Activated naive CD4-positive, alpha-beta T cell treated with anti-CD3 and anti-CD28 coated beads, Interleukin-2, amount 50 U/mL, for 72 hours (primary cell): ENCODE measurements at regions not wholly inside any gene's neighbourhood (a gene's known extent, or its start where the extent isn't known, plus 50 kb on each side); places are given as distances from the start of the nearest gene placed in this dataset.

Experiments
- ATAC-seq, 2 donors: fragments of 150-1000 bp; cut with Tn5 transposase; 2 replicates each; pipeline ENCODE4 v1.10.0; 2021; ENCODE audit warnings: mild to moderate bottlenecking in 2 of 2, moderate library complexity in 2 of 2
- DNase-seq, 2 donors: peaks; one replicate each; pipeline ENCODE4 v3.0.0; 2021 to 2022; ENCODE audit warnings: low spot score in 2 of 2
- H3K27ac Mint-ChIP-seq, 2 donors: one replicate each; pipeline ENCODE4 v1.8.0; 2022; ENCODE audit warnings: mild to moderate bottlenecking in 2 of 2, mixed read lengths in 2 of 2
- H3K36me3 Mint-ChIP-seq, 2 donors: one replicate each; pipeline ENCODE4 v1.8.0; 2022; ENCODE audit warnings: mixed read lengths in 2 of 2
- H3K9me3 Mint-ChIP-seq, 2 donors: one replicate each; pipeline ENCODE4 v1.8.0; 2022; ENCODE audit warnings: mixed read lengths in 2 of 2

DNA sequence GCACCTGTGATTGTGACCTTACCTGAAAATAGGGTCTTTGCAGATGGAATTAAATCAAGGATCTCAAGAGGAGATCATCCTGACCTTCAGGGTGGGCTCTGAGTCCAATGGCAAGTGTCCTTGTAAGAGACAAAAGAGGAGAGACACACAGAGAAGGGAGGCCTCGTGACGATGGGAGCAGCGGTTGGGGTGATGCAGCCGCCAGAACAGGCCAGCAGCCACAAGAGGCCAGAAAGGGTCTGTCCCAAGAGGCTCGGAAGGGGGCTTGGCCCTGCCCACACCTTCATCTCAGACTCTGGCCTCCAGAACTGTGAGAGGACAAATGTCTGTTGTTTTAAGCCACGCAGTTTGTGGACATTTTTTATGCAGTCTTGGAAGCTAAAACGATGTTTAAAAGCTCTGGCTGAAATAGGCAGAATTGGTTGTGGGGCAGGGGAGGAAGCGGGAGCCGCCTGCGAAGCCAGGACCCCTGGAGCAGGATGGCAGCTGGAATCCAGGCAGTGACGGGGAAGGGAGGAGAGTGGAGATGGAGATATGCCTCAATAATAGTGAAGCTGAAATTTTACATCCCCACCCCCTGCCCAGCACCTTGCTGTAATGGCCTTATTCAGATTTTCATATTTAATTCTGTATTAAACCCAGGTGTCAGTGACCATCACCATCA lies 216.4 kb downstream of the ANKRD60 start:
- Mint-ChIP-seq H3K9me3 (no peaks in the 10 kb centered on the region), H3K36me3 (no peaks in the 10 kb centered on the region), H3K27ac (no peak overlapping the region)
- no peak for ATAC-seq
- DNase-seq = no peak

DNA sequence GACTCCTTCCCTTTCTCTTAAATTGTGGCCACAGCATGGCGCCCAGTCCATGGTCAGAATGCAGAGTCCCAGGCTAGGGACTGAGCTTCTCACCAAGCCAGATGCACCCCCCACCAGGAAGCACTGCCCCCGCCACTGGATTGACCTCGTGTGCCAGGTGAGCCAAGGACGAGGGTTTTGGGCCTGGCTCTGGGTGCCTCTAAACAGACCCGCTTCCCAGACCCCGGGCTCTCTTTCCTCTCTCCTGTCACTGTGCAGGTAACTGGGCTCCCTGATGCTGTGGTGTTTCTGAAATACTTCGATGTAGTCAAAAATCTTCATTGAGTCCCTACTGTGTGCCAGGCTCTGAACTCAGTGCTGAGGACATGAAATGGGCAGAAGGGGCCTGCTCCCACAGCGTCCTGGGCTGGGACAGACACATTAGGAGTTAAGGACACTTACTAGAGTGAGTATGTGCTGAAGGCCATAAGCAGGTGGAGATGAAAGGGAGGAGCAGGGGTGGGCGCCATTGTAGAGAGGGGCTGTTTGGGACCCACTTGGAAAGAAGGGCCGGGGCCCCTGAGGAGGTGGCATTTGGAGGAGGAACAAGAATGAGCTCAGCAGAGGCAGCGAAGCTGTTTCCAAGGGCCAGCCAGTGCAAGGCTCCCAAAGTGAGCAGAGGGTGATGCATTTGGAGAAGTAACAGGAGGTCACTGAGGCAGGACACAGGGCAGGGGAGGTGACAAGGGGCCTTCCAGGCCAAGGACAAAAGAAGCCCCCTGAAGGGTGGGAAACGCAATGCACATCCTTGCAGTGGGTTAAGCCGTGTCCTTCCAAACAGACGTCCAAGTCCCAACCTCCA lies 217.1 kb downstream of the ANKRD60 start:
- ATAC-seq (no peak), DNase-seq (no peak)
- no peaks in the 10 kb centered on the region for H3K9me3 Mint-ChIP-seq
- H3K27ac Mint-ChIP-seq = no peak overlapping the region
- H3K36me3 Mint-ChIP-seq = no peaks in the 10 kb centered on the region

DNA sequence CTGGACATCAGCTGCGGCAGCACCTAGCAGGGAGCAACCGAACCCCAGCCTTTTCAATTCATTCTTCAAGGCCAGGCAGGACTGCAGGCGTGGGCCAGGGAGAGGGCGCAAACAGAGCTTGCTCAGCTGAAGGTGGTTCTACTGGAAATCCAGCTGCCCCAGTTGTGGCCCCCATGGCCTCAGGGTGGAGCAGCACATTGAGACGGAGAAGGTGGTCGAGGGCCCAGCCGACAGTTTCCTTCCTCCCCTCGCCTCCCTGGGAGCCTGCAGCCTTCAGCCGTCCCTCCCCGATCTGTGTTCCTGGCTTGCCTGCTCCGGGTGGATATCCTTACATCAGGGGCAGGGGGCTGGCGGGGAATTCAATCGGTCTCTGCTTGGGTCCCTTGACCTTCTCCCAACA lies 217.8 kb downstream of the ANKRD60 start:
- no peak for ATAC-seq
- Mint-ChIP-seq H3K36me3 (no peaks in the 10 kb centered on the region), H3K27ac (no peak overlapping the region), H3K9me3 (no peaks in the 10 kb centered on the region)
- no peak for DNase-seq

DNA sequence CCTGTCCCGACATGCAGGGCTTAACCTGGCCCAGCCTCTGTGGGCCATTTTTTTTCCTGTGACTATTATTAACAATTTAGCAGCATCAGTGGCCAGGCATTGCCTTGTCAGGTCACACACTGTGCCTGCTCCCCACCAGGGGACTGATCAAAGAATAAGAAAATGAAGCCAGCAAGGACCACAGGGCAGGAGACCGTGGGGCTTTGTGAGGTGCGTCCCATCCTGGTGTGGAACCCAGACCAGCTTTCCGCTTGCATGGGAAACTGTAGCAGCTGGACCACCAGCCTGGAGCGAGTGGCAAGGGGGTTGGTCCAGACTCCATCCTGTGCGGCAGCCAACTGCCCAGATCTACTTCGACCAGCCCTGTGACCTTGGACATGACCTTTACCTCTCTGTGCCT lies 218.3 kb downstream of the ANKRD60 start:
- no peak for DNase-seq
- no peak overlapping the region for H3K27ac Mint-ChIP-seq
- no peaks in the 10 kb centered on the region for H3K9me3 Mint-ChIP-seq
- no peak for ATAC-seq
- H3K36me3 Mint-ChIP-seq = no peaks in the 10 kb centered on the region

DNA sequence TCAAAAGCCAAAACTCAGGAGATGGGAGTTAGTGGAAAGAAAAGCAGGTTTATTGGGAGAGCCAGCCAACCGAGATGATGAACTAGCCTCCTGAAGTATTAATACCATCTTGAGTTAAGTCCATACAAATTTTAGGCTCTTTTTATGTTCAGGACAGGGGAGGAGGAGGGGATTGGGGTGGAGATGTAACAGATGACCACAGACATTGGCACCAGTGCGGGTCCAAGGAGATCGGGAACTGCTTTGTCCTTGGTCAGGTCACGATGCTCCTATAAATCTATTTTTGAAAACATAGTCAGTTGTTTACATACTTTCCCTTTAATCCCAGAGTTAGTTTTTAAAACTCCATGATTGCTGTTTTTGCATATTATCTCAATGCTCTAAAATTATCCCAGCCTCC lies 219.6 kb downstream of the ANKRD60 start:
- Mint-ChIP-seq H3K36me3 (no peaks in the 10 kb centered on the region), H3K27ac (no peak overlapping the region), H3K9me3 (no peaks in the 10 kb centered on the region)
- ATAC-seq = no peak
- DNase-seq = no peak

DNA sequence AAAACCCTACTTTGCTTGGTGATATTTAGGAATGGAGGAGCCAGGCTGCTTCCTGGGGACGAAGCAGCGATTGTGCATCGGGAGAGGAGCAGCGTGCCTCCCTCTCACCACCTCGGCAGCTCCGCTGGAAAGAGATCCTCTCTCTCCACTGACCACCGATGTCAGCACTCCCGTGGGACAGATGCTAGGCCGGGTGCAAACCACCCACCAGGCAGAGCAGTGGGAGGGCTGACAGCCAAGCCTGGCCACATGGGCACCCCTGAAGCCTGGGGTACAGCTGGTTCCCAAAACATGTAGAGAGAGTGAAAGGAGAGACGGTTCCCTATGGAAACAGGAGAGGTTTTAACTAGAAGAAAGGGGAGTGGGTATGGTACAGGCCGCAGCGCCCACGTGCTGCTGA lies 220.0 kb downstream of the ANKRD60 start:
- no peaks in the 10 kb centered on the region for H3K9me3 Mint-ChIP-seq
- no peak for ATAC-seq

DNA sequence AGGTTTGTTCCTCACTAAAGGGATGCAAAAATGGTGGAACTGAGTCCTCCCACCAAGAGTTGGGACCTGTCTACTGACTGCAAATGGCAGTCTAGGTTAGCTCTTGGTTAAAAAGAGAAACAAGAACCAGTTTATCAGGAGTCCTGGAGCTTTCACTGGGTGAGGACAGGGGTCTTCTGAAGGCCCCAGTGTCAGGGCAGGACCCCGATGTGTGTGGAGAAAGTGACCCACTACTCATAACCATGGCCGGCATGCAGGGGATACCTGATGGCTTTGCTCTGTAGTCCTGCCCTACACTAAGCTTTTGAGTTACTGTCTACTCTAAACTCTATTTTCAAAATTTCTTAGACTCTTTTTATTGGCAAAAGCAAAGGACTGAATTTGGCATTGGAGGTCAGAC lies 220.5 kb downstream of the ANKRD60 start:
- Mint-ChIP-seq H3K27ac (no peak overlapping the region), H3K36me3 (no peaks in the 10 kb centered on the region), H3K9me3 (no peaks in the 10 kb centered on the region)
- ATAC-seq (no peak), DNase-seq (no peak)

More for the DNA sequence above, 220.0 kb downstream of the ANKRD60 start:
- DNase-seq = no peak
- no peaks in the 10 kb centered on the region for H3K36me3 Mint-ChIP-seq
- no peak overlapping the region for H3K27ac Mint-ChIP-seq

DNA sequence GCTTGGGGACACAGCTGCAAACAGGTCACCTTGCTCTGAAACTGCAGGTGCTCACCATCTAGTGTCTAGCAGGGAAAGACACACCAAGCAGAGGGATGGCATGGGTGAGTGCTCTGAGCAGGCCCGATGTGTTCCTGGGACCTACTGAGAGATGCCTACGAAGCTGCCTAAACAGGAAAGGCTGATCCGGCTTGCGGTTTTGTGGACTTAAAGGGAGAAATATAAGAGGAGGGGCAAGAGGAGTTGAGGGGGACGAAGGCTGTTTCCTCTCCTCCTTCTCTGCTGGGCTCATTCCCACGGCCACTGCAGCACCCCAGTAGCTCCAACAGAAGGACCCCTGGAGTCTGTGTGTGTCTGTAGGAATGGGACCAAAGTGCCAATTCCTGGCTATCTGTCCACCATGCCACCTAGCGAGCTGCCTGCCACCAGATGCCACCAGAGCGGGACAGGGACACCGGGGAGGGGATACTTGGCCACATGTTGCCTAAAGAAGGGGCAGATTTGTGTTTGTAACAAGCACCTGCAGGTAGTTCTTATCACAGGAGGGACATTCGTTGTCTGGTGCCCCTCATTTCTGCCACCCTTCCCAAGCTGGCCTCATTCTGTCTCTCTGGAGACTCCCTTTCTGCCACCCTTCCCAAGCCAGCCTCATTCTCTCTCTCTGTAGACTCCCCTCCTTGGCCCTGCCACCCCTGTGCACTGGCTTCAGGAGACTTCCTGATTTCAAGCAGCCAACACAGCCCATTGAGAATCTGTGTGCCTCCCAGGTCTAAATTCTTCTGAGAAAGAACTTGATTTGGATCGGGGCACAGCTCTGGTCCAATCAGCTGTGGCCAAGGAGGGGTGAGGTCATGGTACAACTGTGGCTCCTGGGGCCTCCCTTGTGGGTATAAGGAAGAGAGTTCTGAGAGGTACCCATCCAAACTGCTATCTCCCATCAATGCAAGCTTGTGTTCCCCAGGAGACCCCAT lies 221.8 kb downstream of the ANKRD60 start:
- no peak overlapping the region for H3K27ac Mint-ChIP-seq
- H3K9me3 Mint-ChIP-seq = no peaks in the 10 kb centered on the region
- no peaks in the 10 kb centered on the region for H3K36me3 Mint-ChIP-seq
- ATAC-seq (no peak), DNase-seq (no peak)

DNA sequence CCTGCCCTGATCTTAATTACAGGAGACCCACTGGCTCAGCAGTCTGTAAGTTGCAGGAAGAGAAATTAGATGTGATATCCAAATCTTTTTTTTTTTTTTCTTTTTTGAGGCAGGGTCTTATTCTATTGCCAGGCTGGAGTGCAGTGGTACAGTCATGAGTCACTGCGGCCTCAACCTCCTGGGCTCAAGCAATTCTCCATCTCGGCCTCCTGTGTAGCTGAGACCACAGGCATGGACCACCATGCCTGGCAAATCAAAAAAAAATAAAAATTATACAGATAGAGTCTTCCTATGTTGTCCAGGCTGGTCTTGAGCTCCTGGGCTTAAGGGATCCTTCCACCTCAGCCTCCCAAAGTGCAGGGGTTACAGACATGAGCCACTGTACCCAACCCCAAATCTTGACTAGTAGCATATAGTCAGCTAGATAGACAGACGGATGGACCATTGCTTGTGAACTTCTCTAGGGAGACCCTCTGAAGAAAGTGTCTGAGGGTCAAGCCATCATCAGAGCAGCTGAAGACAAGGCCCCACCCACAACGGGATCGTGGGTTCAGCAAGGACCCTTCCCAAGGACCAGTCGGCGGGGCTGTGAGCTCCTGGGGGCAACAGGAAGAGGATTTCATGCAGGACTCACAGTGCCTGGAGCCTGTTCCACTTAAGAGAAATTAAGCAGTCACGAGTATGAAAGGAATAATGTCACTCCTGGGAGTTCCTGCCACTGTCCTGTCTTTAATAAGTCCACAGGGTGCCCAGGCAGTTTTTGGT lies 222.7 kb downstream of the ANKRD60 start:
- Mint-ChIP-seq H3K27ac (no peak overlapping the region), H3K36me3 (no peaks in the 10 kb centered on the region), H3K9me3 (no peaks in the 10 kb centered on the region)
- DNase-seq = no peak
- ATAC-seq = no peak

DNA sequence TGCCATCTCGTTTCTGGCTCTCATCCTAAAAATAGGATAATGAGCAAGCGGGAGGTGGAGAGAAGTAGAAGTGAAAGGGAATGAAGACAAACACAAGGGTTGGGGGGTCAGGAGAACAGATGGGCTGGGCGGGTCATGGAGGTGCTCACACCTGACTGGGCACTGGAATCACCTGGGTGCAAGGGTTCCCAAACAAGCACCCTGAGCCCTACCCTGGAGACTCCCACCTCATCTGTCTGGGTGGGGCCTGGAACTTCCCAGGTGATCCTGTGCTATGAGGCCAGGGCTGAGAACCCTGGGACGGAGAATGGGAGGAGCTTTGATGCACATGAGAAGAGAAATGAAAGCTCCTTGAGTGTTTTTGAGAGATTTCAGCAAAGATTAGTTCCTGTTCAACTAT lies 223.6 kb downstream of the ANKRD60 start:
- no peak overlapping the region for H3K27ac Mint-ChIP-seq
- no peaks in the 10 kb centered on the region for H3K9me3 Mint-ChIP-seq
- no peaks in the 10 kb centered on the region for H3K36me3 Mint-ChIP-seq
- no peak for DNase-seq
- no peak for ATAC-seq

DNA sequence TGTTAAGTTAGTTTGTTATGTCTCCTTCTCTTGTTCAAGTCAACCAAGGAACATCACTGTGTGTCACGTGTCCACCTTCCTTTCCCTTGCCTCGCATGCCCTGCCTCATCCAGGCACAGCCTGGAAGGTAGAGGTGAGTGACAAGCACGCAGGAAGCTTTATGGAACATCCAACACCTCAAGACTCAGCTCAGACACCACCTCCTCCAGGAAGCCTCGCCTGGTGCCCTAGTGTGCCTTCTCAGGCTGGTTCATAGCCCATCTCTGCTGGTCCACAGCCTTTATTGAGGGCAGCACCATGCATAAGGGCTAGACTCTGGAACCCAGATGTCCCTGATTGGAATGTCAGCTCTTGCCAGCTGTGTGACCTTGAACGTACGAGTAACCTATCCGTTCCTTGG lies 224.3 kb downstream of the ANKRD60 start:
- Mint-ChIP-seq H3K9me3 (no peaks in the 10 kb centered on the region), H3K27ac (no peak overlapping the region), H3K36me3 (no peaks in the 10 kb centered on the region)
- no peak for DNase-seq
- ATAC-seq = no peak

DNA sequence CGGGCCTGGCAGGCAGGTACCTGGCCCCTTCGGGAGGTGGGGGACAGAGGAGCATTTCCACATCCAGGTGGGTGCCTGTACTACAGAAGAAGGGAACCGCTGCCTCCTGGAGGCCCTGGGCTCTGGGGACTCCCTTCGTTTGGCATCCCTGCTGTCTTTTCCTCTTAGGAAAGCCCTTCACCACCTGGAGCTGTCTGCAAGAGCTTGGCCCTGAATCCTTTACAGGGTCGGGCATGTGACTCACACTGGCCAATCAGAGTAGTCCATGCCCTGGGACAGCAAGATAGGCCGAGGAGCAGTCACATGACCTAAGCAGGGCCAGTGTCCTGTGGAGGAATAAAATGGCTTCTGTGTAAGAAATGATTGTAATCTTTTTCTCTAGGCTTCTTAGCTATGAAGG lies 224.9 kb downstream of the ANKRD60 start:
- no peak overlapping the region for H3K27ac Mint-ChIP-seq
- H3K36me3 Mint-ChIP-seq = no peaks in the 10 kb centered on the region
- no peak for DNase-seq
- no peaks in the 10 kb centered on the region for H3K9me3 Mint-ChIP-seq
- ATAC-seq = no peak

DNA sequence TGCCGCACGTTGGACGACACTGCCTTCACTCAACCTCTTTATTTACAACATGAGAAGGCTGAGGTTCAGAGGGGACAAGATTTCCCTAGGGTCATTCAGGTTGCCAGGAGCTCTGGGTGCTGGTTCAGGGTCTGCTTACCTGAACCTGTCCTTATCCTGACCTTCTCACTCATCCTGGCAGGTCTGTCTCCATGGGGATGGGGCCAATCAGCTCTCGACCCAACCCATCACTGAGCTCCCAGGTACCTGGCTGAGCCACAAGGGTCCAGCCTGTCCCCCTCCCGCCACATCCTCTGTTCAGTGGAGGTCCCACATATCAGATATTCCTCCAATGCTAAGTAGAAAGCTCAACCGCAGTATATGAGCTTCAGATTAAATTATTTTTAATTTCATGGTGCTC lies 225.6 kb downstream of the ANKRD60 start:
- no peak for DNase-seq
- no peak for ATAC-seq
- Mint-ChIP-seq H3K27ac (no peak overlapping the region), H3K9me3 (no peaks in the 10 kb centered on the region), H3K36me3 (no peaks in the 10 kb centered on the region)

DNA sequence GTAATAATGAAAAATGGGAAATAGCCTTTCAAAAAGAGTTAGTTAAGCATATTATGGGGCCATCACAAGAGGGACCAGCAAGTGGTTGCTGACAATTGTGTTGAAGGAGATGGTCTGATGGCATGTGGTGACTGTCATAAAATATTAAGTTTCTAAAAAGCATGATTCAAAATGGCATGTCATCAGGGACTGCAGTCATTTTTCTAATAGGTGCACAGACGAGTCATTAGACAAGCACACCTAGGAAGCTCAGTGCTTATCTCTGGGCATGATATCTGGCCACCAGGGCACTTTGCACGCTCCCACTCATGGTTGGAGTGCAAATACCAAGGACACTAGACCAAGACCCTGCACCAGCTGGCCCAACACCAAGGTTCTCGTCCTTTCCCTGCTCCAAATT lies 226.5 kb downstream of the ANKRD60 start:
- Mint-ChIP-seq H3K9me3 (no peaks in the 10 kb centered on the region), H3K27ac (no peak overlapping the region), H3K36me3 (no peaks in the 10 kb centered on the region)
- ATAC-seq (no peak), DNase-seq (no peak)

DNA sequence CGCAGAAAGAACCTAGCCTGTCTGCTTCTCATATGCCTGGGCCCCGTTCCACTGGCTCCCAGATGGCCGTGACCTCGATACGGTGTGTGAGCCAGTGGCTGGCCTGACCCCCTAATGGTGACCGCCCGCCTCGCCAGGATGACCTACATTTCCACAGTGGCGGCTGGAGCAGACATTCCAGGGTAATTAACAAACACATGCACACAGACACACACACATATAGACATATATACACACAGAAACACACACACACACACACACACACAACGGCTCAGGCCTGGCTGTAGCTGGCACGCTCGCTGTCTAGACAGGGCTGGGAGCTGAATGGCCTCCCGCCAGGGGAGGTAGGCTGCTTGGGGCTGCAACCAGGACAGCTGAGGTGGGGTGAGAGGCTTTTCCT lies 227.1 kb downstream of the ANKRD60 start:
- no peak for DNase-seq
- H3K27ac Mint-ChIP-seq = no peak overlapping the region
- no peaks in the 10 kb centered on the region for H3K9me3 Mint-ChIP-seq
- no peak for ATAC-seq
- no peaks in the 10 kb centered on the region for H3K36me3 Mint-ChIP-seq

DNA sequence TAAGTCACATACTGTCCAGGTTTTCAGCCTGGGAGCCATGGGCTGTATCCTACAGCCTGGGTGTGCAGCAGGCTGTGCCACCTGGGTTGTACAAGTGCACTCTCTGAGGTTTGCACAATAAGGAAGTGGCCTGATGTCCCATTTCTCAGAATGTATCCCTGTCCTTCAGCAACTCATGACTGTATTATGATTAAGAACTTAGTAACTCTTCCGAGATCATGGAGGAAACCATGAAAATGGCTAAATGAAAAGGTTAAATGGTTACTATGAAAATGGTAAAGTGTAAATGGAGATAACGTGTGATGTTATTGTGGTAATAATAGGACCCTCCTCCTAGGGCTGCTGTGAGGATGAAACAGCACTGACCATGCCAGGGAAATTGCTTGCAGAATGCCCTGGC lies 227.6 kb downstream of the ANKRD60 start:
- H3K36me3 Mint-ChIP-seq = no peaks in the 10 kb centered on the region
- DNase-seq (no peak), ATAC-seq (no peak)
- no peak overlapping the region for H3K27ac Mint-ChIP-seq
- no peaks in the 10 kb centered on the region for H3K9me3 Mint-ChIP-seq
